ENCODE measurements at regions not wholly inside any gene's neighbourhood (a gene's known extent, or its start where the extent isn't known, plus 50 kb on each side); places are given as distances from the start of the nearest gene placed in this dataset.
A peak's percentile ranks its signal among the peaks of the same experiment; 100 is the strongest.

DNA sequence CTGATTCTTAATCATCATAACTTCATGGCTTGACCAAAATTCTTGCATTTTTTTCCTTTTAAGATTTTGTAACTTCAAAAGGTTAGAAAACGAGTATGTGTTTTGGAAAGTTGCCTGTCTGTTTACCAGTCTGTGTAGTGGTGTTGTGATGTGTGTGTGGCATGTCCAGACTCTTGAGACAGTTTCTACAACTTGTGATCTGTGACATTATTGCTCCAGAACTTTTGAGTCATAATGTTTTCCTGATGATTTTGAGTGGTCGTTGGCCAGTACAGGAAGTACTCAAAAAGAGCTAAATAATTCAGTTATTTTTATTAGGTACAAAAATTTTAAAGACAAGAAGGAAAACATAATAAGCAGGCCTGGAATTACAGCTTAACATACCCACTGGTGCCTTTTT, 229.0 kb upstream of the C2CD4B start:
- Histone ChIP-seq H3K4me2 (ENCODE audit: extremely low read depth, insufficient read depth, low read length) (peak overlapping the region; percentile 25), H4K20me1 (ENCODE audit: control insufficient read depth, extremely low read depth, insufficient read depth, low read length) (no peaks in the 10 kb centered on the region), H3K4me3 (replicated peaks in 1 of 4; ENCODE audit: control extremely low read depth in 1 of 4, insufficient read depth in 1 of 4, low read depth in 3 of 4, low read length in 4 of 4) (no peak overlapping the region), H3K9me3 (ENCODE audit: control insufficient read depth, insufficient read depth, low read depth, low read length) (no peaks in the 10 kb centered on the region), H3K79me2 (ENCODE audit: control insufficient read depth, insufficient read depth, low read length) (peaks cover 22% of the 10 kb centered on the region), H3K4me1 (ENCODE audit: control insufficient read depth, extremely low read depth, insufficient read depth, low read length) (peaks cover 10% of the 10 kb centered on the region), H2AFZ (ENCODE audit: low read length) (no peak overlapping the region), H3K27ac (ENCODE audit: insufficient read depth, low read length) (no peak overlapping the region), H3K9ac (ENCODE audit: insufficient read depth, low read length) (no peak overlapping the region), H3K36me3 (ENCODE audit: control insufficient read depth, insufficient read depth, low read length) (no peaks in the 10 kb centered on the region), H3K27me3 (ENCODE audit: control insufficient read depth, insufficient read depth, low read length) (no peaks in the 10 kb centered on the region)
- TF ChIP-seq, protein P1, sequence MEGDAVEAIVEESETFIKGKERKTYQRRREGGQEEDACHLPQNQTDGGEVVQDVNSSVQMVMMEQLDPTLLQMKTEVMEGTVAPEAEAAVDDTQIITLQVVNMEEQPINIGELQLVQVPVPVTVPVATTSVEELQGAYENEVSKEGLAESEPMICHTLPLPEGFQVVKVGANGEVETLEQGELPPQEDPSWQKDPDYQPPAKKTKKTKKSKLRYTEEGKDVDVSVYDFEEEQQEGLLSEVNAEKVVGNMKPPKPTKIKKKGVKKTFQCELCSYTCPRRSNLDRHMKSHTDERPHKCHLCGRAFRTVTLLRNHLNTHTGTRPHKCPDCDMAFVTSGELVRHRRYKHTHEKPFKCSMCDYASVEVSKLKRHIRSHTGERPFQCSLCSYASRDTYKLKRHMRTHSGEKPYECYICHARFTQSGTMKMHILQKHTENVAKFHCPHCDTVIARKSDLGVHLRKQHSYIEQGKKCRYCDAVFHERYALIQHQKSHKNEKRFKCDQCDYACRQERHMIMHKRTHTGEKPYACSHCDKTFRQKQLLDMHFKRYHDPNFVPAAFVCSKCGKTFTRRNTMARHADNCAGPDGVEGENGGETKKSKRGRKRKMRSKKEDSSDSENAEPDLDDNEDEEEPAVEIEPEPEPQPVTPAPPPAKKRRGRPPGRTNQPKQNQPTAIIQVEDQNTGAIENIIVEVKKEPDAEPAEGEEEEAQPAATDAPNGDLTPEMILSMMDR (conservative IDR thresholded peaks at IDR 0.05 in 1 of 2, IDR thresholded peaks at IDR 0.05 in 1 of 2; ENCODE audit: low read depth in 1 of 2, low read length in 2 of 2), result no peak
- TF ChIP-seq EZH2 (IDR thresholded peaks at IDR 0.05; ENCODE audit: low read length, missing control alignments), result no peak
- peak in 1 of 2 donors; percentile 14 for DNase-seq (ENCODE audit: low read depth in 2 of 2)

DNA sequence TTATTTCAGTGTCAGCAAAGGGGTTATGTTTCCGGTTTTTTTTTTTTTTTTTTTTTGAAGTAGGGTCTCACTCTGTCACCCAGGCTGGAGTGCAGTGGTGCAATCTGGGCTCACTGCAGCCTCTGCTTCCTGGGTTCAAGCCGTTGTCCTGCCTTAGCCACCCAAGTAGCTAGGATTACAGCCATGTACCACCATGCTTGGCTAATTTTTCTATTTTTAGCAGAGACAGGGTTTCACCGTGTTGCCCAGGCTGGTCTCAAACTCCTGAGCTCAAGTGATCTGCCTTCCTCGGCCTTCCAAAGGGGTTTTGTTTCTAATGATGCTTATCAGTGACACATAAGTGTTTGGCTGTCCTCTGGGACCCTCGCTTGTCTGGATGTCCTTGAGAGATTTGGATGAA, 235.7 kb upstream of the C2CD4B start:
- no peak for DNase-seq (ENCODE audit: low read depth in 2 of 2)
- Histone ChIP-seq H4K20me1 (ENCODE audit: control insufficient read depth, extremely low read depth, insufficient read depth, low read length) (no peaks in the 10 kb centered on the region), H3K27me3 (ENCODE audit: control insufficient read depth, insufficient read depth, low read length) (no peaks in the 10 kb centered on the region), H3K79me2 (ENCODE audit: control insufficient read depth, insufficient read depth, low read length) (peaks cover 1% of the 10 kb centered on the region), H2AFZ (ENCODE audit: low read length) (no peak overlapping the region), H3K9me3 (ENCODE audit: control insufficient read depth, insufficient read depth, low read depth, low read length) (no peaks in the 10 kb centered on the region), H3K27ac (ENCODE audit: insufficient read depth, low read length) (no peak overlapping the region), H3K9ac (ENCODE audit: insufficient read depth, low read length) (no peak overlapping the region), H3K36me3 (ENCODE audit: control insufficient read depth, insufficient read depth, low read length) (no peaks in the 10 kb centered on the region), H3K4me3 (replicated peaks in 1 of 4; ENCODE audit: control extremely low read depth in 1 of 4, insufficient read depth in 1 of 4, low read depth in 3 of 4, low read length in 4 of 4) (no peak overlapping the region), H3K4me2 (ENCODE audit: extremely low read depth, insufficient read depth, low read length) (no peak overlapping the region), H3K4me1 (ENCODE audit: control insufficient read depth, extremely low read depth, insufficient read depth, low read length) (peaks cover 9% of the 10 kb centered on the region)
- TF ChIP-seq, protein P1 (conservative IDR thresholded peaks at IDR 0.05 in 1 of 2, IDR thresholded peaks at IDR 0.05 in 1 of 2; ENCODE audit: low read depth in 1 of 2, low read length in 2 of 2), result no peak
- TF ChIP-seq EZH2 (IDR thresholded peaks at IDR 0.05; ENCODE audit: low read length, missing control alignments), result no peak

DNA sequence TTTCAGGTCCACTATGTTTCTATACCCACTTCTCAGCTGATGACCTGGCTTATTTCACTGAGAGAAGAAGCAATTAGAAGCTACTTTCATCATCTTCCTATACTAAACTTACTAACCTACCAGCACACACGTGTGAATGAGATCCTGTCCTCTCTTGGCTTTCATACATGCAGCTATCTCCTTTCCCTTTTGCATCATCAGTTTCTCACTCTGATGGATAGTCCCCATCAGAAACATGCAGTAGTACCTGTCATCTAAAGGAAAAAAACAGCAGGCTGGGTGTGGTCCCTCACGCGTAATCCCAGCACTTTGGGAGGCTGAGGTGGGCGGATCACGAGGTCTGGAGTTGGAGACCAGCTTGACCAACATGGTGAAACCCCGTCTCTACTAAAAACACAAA, 237.6 kb upstream of the C2CD4B start:
- H3K36me3 ChIP-seq (ENCODE audit: control insufficient read depth, insufficient read depth, low read length), result no peaks in the 10 kb centered on the region
- H3K4me3 ChIP-seq (replicated peaks in 1 of 4; ENCODE audit: control extremely low read depth in 1 of 4, insufficient read depth in 1 of 4, low read depth in 3 of 4, low read length in 4 of 4), result no peak overlapping the region
- H3K27me3 ChIP-seq (ENCODE audit: control insufficient read depth, insufficient read depth, low read length), result no peaks in the 10 kb centered on the region
- H3K27ac ChIP-seq (ENCODE audit: insufficient read depth, low read length), result peak overlapping the region; percentile 18
- peaks cover 1% of the 10 kb centered on the region for H3K79me2 ChIP-seq (ENCODE audit: control insufficient read depth, insufficient read depth, low read length)
- no peak overlapping the region for H2AFZ ChIP-seq (ENCODE audit: low read length)
- no peaks in the 10 kb centered on the region for H3K9me3 ChIP-seq (ENCODE audit: control insufficient read depth, insufficient read depth, low read depth, low read length)
- DNase-seq (ENCODE audit: low read depth in 2 of 2), result no peak
- no peak overlapping the region for H3K9ac ChIP-seq (ENCODE audit: insufficient read depth, low read length)
- H3K4me2 ChIP-seq (ENCODE audit: extremely low read depth, insufficient read depth, low read length), result peak overlapping the region; percentile 20
- no peak for TF ChIP-seq EZH2 (IDR thresholded peaks at IDR 0.05; ENCODE audit: low read length, missing control alignments)
- TF ChIP-seq, protein P1 (conservative IDR thresholded peaks at IDR 0.05 in 1 of 2, IDR thresholded peaks at IDR 0.05 in 1 of 2; ENCODE audit: low read depth in 1 of 2, low read length in 2 of 2), result no peak
- H4K20me1 ChIP-seq (ENCODE audit: control insufficient read depth, extremely low read depth, insufficient read depth, low read length), result no peaks in the 10 kb centered on the region
- peaks cover 9% of the 10 kb centered on the region for H3K4me1 ChIP-seq (ENCODE audit: control insufficient read depth, extremely low read depth, insufficient read depth, low read length)

Data from fibroblast of lung (primary cell).